NCI-H1417 treated with DMSO at 0.1 percent for 48 hours (cell line): ENCODE measurements at regions not wholly inside any gene's neighbourhood (a gene's known extent, or its start where the extent isn't known, plus 50 kb on each side); places are given as distances from the start of the nearest gene placed in this dataset.

Source experiments
- DNase-seq: peaks from one replicate; lab custom pipeline; 2025; lab: John Stamatoyannopoulos, UW

- DNase-seq, result no peak
Observed at GRCh38 chr13:109858319-109858718, 71.9 kb upstream of the IRS2 start.

GRCh38 chr13:109857803-109858202 lies 71.4 kb upstream of the IRS2 start:
- no peak for DNase-seq

GRCh38 chr13:109857325-109857724 lies 70.9 kb upstream of the IRS2 start:
- DNase-seq, result no peak

GRCh38 chr13:109856350-109856749 lies 70.0 kb upstream of the IRS2 start:
- no peak for DNase-seq

- DNase-seq, result no peak
Observed at GRCh38 chr13:109853153-109853552, 66.8 kb upstream of the IRS2 start.

- DNase-seq, result no peak
Observed at GRCh38 chr13:109846185-109846584, 59.8 kb upstream of the IRS2 start.

- no peak for DNase-seq
Observed at GRCh38 chr13:109844396-109844795, 58.0 kb upstream of the IRS2 start.

- no peak for DNase-seq
Observed at GRCh38 chr13:109843695-109844094, 57.3 kb upstream of the IRS2 start.

- no peak for DNase-seq
Observed at GRCh38 chr13:109842212-109842920, 56.0 kb upstream of the IRS2 start.

- DNase-seq, result no peak
Observed at GRCh38 chr13:109840893-109841287, 54.5 kb upstream of the IRS2 start.

GRCh38 chr13:109840201-109840892 lies 54.0 kb upstream of the IRS2 start:
- DNase-seq, result no peak

GRCh38 chr13:109836629-109837607 lies 50.5 kb upstream of the IRS2 start:
- DNase-seq, result no peak
